DND-41 (cell line): ENCODE measurements at regions not wholly inside any gene's neighbourhood (a gene's known extent, or its start where the extent isn't known, plus 50 kb on each side); places are given as distances from the start of the nearest gene placed in this dataset.
"Not testable (repeated sequence)": the region's sequence is repeated elsewhere in the genome, so short reads cannot be mapped to it uniquely, and the experiment has no call there.

Source experiments
- ATAC-seq: fragments of 200-7000 bp; cut with Tn5 transposase; 3 replicates; pipeline ENCODE4 v1.9.1; 2021; ENCODE audit warnings: low read depth; ENCODE audit not compliant: insufficient read depth
- DNase-seq: peaks from one replicate; pipeline ENCODE4 v3.0.0-alpha.2; 2020
- H2AFZ ChIP-seq: 2 replicates; pipeline ENCODE4 v1.6.0; 2012; ENCODE audit warnings: low read depth, low read length
- H3K27ac ChIP-seq: 2 replicates; pipeline ENCODE4 v1.5.1; 2012; ENCODE audit warnings: low read length, inconsistent platforms
- H3K27me3 ChIP-seq: fragments of 200-600 bp; sonication (generic); 2 replicates; pipeline ENCODE4 v1.6.0; 2012; ENCODE audit warnings: low read length, mild to moderate bottlenecking, inconsistent platforms; ENCODE audit not compliant: insufficient read depth, poor library complexity
- H3K36me3 ChIP-seq: 2 replicates; pipeline ENCODE4 v1.5.1; 2012; ENCODE audit warnings: low read length, inconsistent platforms; ENCODE audit not compliant: insufficient read depth
- H3K4me1 ChIP-seq: 2 replicates; pipeline ENCODE4 v1.5.1; 2012; ENCODE audit warnings: mild to moderate bottlenecking, low read length; ENCODE audit not compliant: insufficient read depth
- H3K4me2 ChIP-seq: 2 replicates; pipeline ENCODE4 v1.6.0; 2012; ENCODE audit warnings: mild to moderate bottlenecking, moderate library complexity, low read length, inconsistent platforms; ENCODE audit not compliant: insufficient read depth
- H3K4me3 ChIP-seq, 2 experiments: fragments of 200-600 bp in 1 of 2; shearing (Covaris generic) in 1 of 2; 2 replicates each; pipeline ENCODE4 v1.5.1; 2012 to 2016; ENCODE audit warnings: inconsistent platforms in 2 of 2, low read length in 2 of 2, mild to moderate bottlenecking in 2 of 2, low read depth in 1 of 2, moderate library complexity in 1 of 2
- H3K79me2 ChIP-seq: 2 replicates; pipeline ENCODE4 v1.6.0; 2012; ENCODE audit warnings: low read length, inconsistent platforms; ENCODE audit not compliant: insufficient read depth
- H3K9ac ChIP-seq: 2 replicates; pipeline ENCODE4 v1.6.0; 2012; ENCODE audit warnings: low read depth, mild to moderate bottlenecking, inconsistent platforms, low read length, moderate library complexity
- H3K9me3 ChIP-seq: 2 replicates; pipeline ENCODE4 v1.5.1; 2012; ENCODE audit warnings: low read length, moderate library complexity, mild to moderate bottlenecking, inconsistent platforms; ENCODE audit not compliant: insufficient read depth, severe bottlenecking
- H4K20me1 ChIP-seq: 2 replicates; pipeline ENCODE4 v1.6.0; 2012; ENCODE audit warnings: low read length; ENCODE audit not compliant: insufficient read depth
- CTCF ChIP-seq: IDR thresholded peaks from 2 replicates; pipeline ENCODE4 v1.5.1; 2012; ENCODE audit warnings: borderline replicate concordance, low read length, moderate library complexity, mild to moderate bottlenecking; ENCODE audit not compliant: poor library complexity, severe bottlenecking; ENCODE audit errors: extremely low read depth
- EZH2 ChIP-seq: IDR thresholded peaks from 3 replicates; pipeline ENCODE4 v1.6.1; 2012; ENCODE audit warnings: borderline replicate concordance, low read depth, mild to moderate bottlenecking, moderate library complexity, low read length, inconsistent platforms; ENCODE audit not compliant: severe bottlenecking

- DNase-seq (no peak), ATAC-seq (no peak)
Observed at GRCh38 chr6:164967102-164967501, 342.3 kb downstream of the C6orf118 start.

GRCh38 chr6:164962805-164963204 is 346.6 kb downstream of the C6orf118 start:
- Histone ChIP-seq H3K4me3 (no peak overlapping the region), H3K79me2 (no peaks in the 10 kb centered on the region), H3K9ac (no peak overlapping the region), H4K20me1 (no peaks in the 10 kb centered on the region), H3K4me1 (no peaks in the 10 kb centered on the region), H2AFZ (no peak overlapping the region), H3K36me3 (no peaks in the 10 kb centered on the region), H3K27ac (no peak overlapping the region), H3K27me3 (no peaks in the 10 kb centered on the region), H3K9me3 (no peaks in the 10 kb centered on the region), H3K4me2 (no peak overlapping the region)
- DNase-seq, result no peak
- TF ChIP-seq CTCF (no peak), EZH2 (no peak)
- no peak for ATAC-seq

More at GRCh38 chr6:164967102-164967501, 342.3 kb downstream of the C6orf118 start:
- no peaks in the 10 kb centered on the region for H3K36me3 ChIP-seq
- H3K27me3 ChIP-seq, result no peaks in the 10 kb centered on the region
- no peaks in the 10 kb centered on the region for H3K4me1 ChIP-seq
- no peak overlapping the region for H3K4me2 ChIP-seq
- no peaks in the 10 kb centered on the region for H3K79me2 ChIP-seq
- H4K20me1 ChIP-seq, result no peaks in the 10 kb centered on the region
- H2AFZ ChIP-seq, result no peak overlapping the region
- H3K4me3 ChIP-seq, result no peak overlapping the region
- H3K27ac ChIP-seq, result no peak overlapping the region
- TF ChIP-seq CTCF (no peak), EZH2 (no peak)
- H3K9ac ChIP-seq, result no peak overlapping the region
- no peaks in the 10 kb centered on the region for H3K9me3 ChIP-seq

- Histone ChIP-seq H2AFZ (no peak overlapping the region), H4K20me1 (no peaks in the 10 kb centered on the region), H3K9me3 (no peaks in the 10 kb centered on the region), H3K4me3 (no peak overlapping the region), H3K27me3 (no peaks in the 10 kb centered on the region), H3K36me3 (no peaks in the 10 kb centered on the region), H3K79me2 (no peaks in the 10 kb centered on the region), H3K4me2 (no peak overlapping the region), H3K4me1 (no peaks in the 10 kb centered on the region), H3K9ac (no peak overlapping the region), H3K27ac (no peak overlapping the region)
- DNase-seq (no peak), ATAC-seq (no peak)
- no peak for TF ChIP-seq EZH2
- TF ChIP-seq CTCF, result no peak
Observed at GRCh38 chr6:164947164-164947563, 362.2 kb downstream of the C6orf118 start.

GRCh38 chr6:164942271-164942670 is 367.1 kb downstream of the C6orf118 start:
- no peak overlapping the region for H2AFZ ChIP-seq
- H3K9ac ChIP-seq, result no peak overlapping the region
- no peak overlapping the region for H3K27ac ChIP-seq
- H4K20me1 ChIP-seq, result no peaks in the 10 kb centered on the region
- DNase-seq (no peak), ATAC-seq (no peak)
- H3K36me3 ChIP-seq, result no peaks in the 10 kb centered on the region
- no peaks in the 10 kb centered on the region for H3K27me3 ChIP-seq
- H3K4me1 ChIP-seq, result no peaks in the 10 kb centered on the region
- no peak overlapping the region for H3K4me2 ChIP-seq
- TF ChIP-seq EZH2, result no peak
- H3K79me2 ChIP-seq, result no peaks in the 10 kb centered on the region
- H3K9me3 ChIP-seq, result no peaks in the 10 kb centered on the region
- H3K4me3 ChIP-seq, result no peak overlapping the region

GRCh38 chr6:164933238-164933794 is 376.1 kb downstream of the C6orf118 start:
- H3K36me3 ChIP-seq, H2AFZ ChIP-seq, H3K4me1 ChIP-seq, H3K4me3 ChIP-seq, H3K27ac ChIP-seq, H4K20me1 ChIP-seq, H3K27me3 ChIP-seq, H3K9me3 ChIP-seq, DNase-seq, H3K79me2 ChIP-seq, ATAC-seq, H3K9ac ChIP-seq, H3K4me2 ChIP-seq: not testable (repeated sequence)
